ENCODE measurements at regions not wholly inside any gene's neighbourhood (a gene's known extent, or its start where the extent isn't known, plus 50 kb on each side); places are given as distances from the start of the nearest gene placed in this dataset.

DNA sequence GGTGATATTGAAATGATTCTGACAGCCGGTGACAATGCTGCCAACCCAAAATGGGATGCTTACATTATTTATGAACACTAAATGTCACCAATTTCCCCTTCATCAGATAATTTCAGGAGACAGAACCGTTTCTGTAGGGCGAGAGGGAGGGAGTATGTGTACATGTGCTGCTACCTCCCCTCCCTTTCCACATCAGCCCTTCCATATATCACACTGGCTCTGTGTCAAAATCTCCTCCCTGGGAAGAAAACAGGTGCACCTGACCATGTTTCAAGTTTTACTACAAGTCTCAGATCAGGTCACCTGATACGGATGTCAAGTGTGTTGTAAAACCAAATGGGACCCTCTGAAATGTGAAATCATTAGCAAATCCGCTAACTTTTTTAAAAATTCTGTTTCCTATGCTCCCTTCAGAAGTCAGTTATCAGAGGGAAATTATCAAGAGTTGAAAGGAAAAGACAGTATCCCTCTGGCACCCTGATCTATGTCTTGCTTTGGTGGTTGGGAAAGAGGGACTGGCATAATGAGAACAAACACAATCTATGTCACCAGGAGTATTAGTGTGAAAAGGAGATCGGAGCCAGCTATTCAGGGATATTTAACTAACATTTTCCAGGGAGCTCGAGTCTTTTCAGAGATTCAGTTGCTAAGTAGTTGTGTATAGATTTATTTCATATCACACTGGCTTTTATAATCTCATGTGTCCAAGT lies 1002.3 kb upstream of the CDH8 start:
- DNase-seq: no peak
- H3K9me3 ChIP-seq: no peaks in the 10 kb centered on the region
- intact Hi-C loops (cut with DNase I; ENCODE audit: low total_unique reads): no loop called here
- no peak overlapping the region for H3K27ac ChIP-seq
- TF ChIP-seq, protein P1, sequence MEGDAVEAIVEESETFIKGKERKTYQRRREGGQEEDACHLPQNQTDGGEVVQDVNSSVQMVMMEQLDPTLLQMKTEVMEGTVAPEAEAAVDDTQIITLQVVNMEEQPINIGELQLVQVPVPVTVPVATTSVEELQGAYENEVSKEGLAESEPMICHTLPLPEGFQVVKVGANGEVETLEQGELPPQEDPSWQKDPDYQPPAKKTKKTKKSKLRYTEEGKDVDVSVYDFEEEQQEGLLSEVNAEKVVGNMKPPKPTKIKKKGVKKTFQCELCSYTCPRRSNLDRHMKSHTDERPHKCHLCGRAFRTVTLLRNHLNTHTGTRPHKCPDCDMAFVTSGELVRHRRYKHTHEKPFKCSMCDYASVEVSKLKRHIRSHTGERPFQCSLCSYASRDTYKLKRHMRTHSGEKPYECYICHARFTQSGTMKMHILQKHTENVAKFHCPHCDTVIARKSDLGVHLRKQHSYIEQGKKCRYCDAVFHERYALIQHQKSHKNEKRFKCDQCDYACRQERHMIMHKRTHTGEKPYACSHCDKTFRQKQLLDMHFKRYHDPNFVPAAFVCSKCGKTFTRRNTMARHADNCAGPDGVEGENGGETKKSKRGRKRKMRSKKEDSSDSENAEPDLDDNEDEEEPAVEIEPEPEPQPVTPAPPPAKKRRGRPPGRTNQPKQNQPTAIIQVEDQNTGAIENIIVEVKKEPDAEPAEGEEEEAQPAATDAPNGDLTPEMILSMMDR (IDR thresholded peaks at IDR 0.05): no peak
- H3K4me3 ChIP-seq: no peak overlapping the region
- H3K36me3 ChIP-seq: no peaks in the 10 kb centered on the region
- no peaks in the 10 kb centered on the region for H3K4me1 ChIP-seq
- H3K27me3 ChIP-seq: no peaks in the 10 kb centered on the region

DNA sequence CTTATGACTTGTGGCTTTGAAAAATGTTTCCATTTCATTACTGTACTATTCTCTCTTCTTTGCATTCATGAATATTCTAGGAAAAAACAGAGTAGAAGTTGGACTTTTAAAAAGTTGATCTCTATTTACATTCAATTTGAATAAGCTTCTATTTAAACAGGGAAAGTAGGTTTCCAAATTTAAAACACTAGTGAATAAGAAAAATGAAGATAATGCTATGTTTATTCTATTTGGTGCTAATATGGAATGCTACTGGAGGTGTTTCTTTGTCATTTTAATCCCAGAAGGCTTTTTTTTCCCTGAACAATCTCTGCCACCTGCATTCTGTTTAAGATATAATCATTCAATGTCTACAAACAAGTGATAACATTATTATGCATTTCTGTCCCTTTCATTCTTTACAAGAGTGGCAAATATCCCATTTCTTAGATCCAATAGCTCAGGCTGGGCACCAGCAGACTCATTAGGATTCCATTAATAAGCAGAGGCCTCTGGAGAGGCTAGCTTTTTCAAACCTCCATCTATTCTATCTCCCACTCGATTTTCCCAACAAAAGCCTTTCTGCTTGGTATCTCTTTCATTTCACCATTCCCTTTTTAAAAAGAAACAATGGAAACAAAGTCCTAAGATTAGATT lies 1001.6 kb upstream of the CDH8 start:
- no peak overlapping the region for H3K4me3 ChIP-seq
- intact Hi-C loops (cut with DNase I; ENCODE audit: low total_unique reads): no loop called here
- no peaks in the 10 kb centered on the region for H3K9me3 ChIP-seq
- H3K27me3 ChIP-seq: no peaks in the 10 kb centered on the region
- TF ChIP-seq, protein P1 (IDR thresholded peaks at IDR 0.05): no peak
- H3K36me3 ChIP-seq: no peaks in the 10 kb centered on the region
- no peaks in the 10 kb centered on the region for H3K4me1 ChIP-seq
- no peak overlapping the region for H3K27ac ChIP-seq
- DNase-seq: no peak

DNA sequence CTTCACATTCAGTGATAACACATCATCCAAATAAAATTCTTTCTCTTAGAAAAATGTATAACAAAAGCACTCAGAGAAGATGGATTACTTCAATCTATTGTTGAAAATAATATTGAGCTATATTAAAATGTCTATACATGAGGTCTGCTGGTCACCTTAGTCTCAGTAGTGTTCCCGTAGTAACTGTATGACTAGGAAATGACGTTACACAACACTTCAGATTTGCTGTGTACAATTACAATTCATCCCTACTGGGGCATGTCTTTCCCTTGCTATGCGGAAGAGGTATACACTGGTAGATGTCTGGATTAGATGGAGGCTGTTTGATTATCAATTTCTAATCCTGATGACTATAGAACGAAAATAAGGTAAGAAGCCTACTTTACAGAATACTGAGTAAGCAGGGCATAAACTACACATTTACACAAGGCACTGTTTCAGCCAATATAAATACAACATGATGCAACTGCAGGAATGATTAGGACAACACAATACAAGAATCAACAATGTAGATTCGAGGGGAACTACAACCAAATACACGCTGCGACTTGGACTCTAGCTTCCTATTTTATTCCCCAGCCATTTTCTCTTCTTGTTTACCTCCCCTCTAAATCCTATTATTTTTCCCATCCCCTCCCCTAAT lies 982.5 kb upstream of the CDH8 start:
- H3K4me3 ChIP-seq: no peak overlapping the region
- H3K36me3 ChIP-seq: no peaks in the 10 kb centered on the region
- DNase-seq: no peak
- no peak overlapping the region for H3K27ac ChIP-seq
- H3K9me3 ChIP-seq: no peaks in the 10 kb centered on the region
- no peaks in the 10 kb centered on the region for H3K27me3 ChIP-seq
- intact Hi-C loops (cut with DNase I; ENCODE audit: low total_unique reads): no loop called here
- no peaks in the 10 kb centered on the region for H3K4me1 ChIP-seq
- TF ChIP-seq, protein P1 (IDR thresholded peaks at IDR 0.05): no peak

DNA sequence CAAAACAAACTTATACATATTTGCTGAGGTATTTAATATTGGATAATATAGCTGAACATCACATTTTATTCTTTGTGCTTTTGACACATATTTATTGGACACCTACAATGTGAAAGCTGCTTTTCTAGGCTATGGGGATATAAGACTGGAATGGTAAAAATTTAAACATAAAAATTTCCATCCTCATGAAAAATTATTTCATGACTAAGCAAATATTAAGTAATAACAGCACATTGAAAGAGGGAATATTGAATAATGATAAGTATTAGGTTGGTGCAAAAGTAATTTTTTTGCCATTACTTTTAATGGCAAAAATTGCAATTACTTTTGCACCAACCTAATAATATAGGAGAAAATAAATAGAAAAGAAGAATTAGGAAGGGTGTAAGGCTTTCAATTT lies 972.5 kb upstream of the CDH8 start:
- TF ChIP-seq, protein P1 (IDR thresholded peaks at IDR 0.05): no peak
- DNase-seq: no peak

DNA sequence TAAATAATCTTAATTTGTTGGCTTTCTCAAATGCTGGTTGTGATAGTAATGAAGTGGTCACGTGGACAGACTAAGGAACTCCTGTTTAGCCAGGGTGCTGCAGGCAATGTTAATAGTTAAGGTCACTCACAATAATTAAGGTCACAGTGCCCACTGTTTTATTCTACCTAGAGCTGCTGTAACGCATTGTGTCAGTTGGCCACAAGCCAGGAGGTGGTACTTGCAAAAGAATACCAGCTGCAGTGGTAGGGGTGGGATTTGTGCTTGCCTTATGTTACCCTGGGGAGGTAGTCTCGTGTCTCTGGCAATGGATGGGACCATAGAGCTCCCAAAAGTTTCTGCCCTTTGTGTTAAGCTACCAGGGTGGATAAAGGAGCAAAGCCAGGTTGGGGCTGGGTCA lies 969.1 kb upstream of the CDH8 start:
- Histone ChIP-seq H3K4me3 (no peak overlapping the region), H3K4me1 (no peaks in the 10 kb centered on the region), H3K9me3 (no peaks in the 10 kb centered on the region), H3K27ac (no peak overlapping the region), H3K36me3 (no peaks in the 10 kb centered on the region), H3K27me3 (no peaks in the 10 kb centered on the region)
- TF ChIP-seq, protein P1 (IDR thresholded peaks at IDR 0.05): no peak
- no peak for DNase-seq
- intact Hi-C loops (cut with DNase I; ENCODE audit: low total_unique reads): no loop called here

More for the DNA sequence above, 972.5 kb upstream of the CDH8 start:
- Histone ChIP-seq H3K9me3 (no peaks in the 10 kb centered on the region), H3K4me1 (no peaks in the 10 kb centered on the region), H3K27me3 (no peaks in the 10 kb centered on the region), H3K4me3 (no peak overlapping the region), H3K36me3 (no peaks in the 10 kb centered on the region), H3K27ac (no peak overlapping the region)
- intact Hi-C loops (cut with DNase I; ENCODE audit: low total_unique reads): no loop called here

Measured in tibial artery (tissue), 4 donors.